Upper lobe of left lung (tissue), 4 donors: ENCODE measurements at regions not wholly inside any gene's neighbourhood (a gene's known extent, or its start where the extent isn't known, plus 50 kb on each side); places are given as distances from the start of the nearest gene placed in this dataset.

Source experiments
- CTCF ChIP-seq, 6 experiments: fragments of 450-650 bp in 4 of 6; fragments of 200-600 bp in 2 of 6; sonication (generic) in 2 of 6; IDR thresholded peaks; one replicate each; pipeline ENCODE4 v1.5.1; 2016 to 2019; ENCODE audit warnings: antibody characterized with exemption in 6 of 6
- POLR2A ChIP-seq, 4 donors: fragments of 450-650 bp; IDR thresholded peaks; one replicate each; pipeline ENCODE4 v1.5.1; 2016 to 2017; ENCODE audit warnings: antibody characterized with exemption in 4 of 4, mild to moderate bottlenecking in 2 of 4

- TF ChIP-seq CTCF (IDR thresholded peaks at IDR 0.05), result no peak
- TF ChIP-seq POLR2A (IDR thresholded peaks at IDR 0.05), result no peak
Observed at GRCh38 chr5:74250304-74251102, 390.0 kb downstream of the ENC1 start.
